ENCODE measurements at regions not wholly inside any gene's neighbourhood (a gene's known extent, or its start where the extent isn't known, plus 50 kb on each side); places are given as distances from the start of the nearest gene placed in this dataset.

DNA sequence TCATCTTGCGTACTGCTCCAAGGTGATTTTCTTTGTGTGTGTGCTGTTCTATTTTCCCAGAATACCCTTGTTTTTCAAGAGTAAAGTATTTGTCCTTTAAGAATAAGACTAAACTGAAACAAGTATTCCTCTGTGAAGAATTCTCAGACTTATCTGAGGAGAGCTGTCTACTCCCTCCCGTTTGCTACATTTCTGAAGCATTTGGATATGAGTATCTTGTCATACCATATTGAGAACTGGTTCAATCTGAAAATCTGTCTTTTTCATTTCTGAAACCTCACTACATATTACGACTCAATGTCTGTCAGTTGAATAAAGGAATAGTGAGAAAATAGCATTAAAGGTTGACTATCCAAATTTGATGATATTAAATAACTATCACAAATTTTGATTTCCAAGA lies 159.4 kb downstream of the PMAIP1 start (continued):
- TF ChIP-seq NR2C2 (CRISPR knock-in tag; IDR thresholded peaks at IDR 0.05; ENCODE audit: borderline replicate concordance) = no peak
- no peak for TF ChIP-seq FOXK1 (CRISPR knock-in tag; IDR thresholded peaks at IDR 0.05; ENCODE audit: borderline replicate concordance, low read depth)

DNA sequence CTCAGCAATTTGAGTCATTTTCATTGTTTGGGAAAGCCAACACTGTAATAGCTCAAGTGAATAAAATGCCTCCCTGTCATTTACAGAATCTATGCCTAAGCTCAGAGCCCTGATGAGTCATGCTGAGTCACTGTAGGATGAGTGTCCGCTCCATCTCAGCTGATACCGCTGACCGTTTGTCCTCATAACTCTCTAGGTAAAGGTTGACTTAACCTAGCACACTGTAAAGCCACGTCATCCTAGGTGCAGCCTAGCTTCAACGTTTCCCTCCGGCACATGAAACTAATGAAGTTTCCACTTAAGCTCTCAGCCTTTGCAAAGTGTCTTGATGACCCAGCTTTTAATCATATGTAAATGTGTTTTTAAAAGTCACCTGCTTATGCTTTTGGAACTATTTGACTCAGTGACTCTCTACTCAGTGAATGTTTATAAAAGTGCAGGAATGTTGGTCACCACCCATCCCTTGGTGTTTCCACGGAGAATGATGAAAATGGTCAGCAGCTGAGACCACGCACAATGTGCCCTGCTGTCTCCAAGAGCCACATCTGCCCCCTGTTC lies 154.0 kb downstream of the PMAIP1 start:
- H2AFZ ChIP-seq (ENCODE audit: low read length) = no peak overlapping the region
- no peaks in the 10 kb centered on the region for H3K36me3 ChIP-seq (replicated peaks in 1 of 2; ENCODE audit: control insufficient read depth in 1 of 2, insufficient read depth in 2 of 2, low read length in 2 of 2)
- H4K20me1 ChIP-seq (ENCODE audit: insufficient read depth, low read length) = no peaks in the 10 kb centered on the region
- no peak overlapping the region for H3K27ac ChIP-seq (ENCODE audit: extremely low read length, insufficient read depth, low read length)
- no peaks in the 10 kb centered on the region for H3K9me3 ChIP-seq (ENCODE audit: low read length)
- 5% methylated on average over 8 of the region's 8 CpGs for WGBS (ENCODE audit: low lambda C conversion rate)
- no peaks in the 10 kb centered on the region for H3K27me3 ChIP-seq (ENCODE audit: control insufficient read depth in 1 of 2, insufficient read depth in 2 of 2, low read length in 2 of 2)
- in situ Hi-C loops (cut with HindIII; ENCODE audit: extremely low pct_ligation_motif_present, low pct_unique_long_range_greater_than_20kb) = no loop called here
- no peaks in the 10 kb centered on the region for H3K79me2 ChIP-seq (ENCODE audit: insufficient read depth, low read length)
- H3K4me1 ChIP-seq (ENCODE audit: insufficient read depth, low read length) = no peaks in the 10 kb centered on the region
- ATAC-seq (peak; percentile 72), DNase-seq (ENCODE audit: low spot score) (peak; percentile 60), FAIRE-seq (no peak)
- H3K4me2 ChIP-seq (ENCODE audit: low read depth, low read length) = no peak overlapping the region
- ChIA-PET CTCF (ENCODE audit: low intra/inter-chr PET ratio, low total read pairs) (no interaction called here), POLR2A (no interaction called here)
- intact Hi-C loops (cut with micrococcal nuclease; ENCODE audit: unreplicated experiment) = no loop called here
- H3K4me3 ChIP-seq (replicated peaks in 1 of 3; ENCODE audit: insufficient read depth in 1 of 3, low read depth in 2 of 3, low read length in 3 of 3) = no peak overlapping the region
- no TSS peak for BruUV-seq (replicated peaks)
- H3K9ac ChIP-seq (ENCODE audit: insufficient read depth, low read depth, low read length) = no peak overlapping the region
- TF ChIP-seq, protein P1, sequence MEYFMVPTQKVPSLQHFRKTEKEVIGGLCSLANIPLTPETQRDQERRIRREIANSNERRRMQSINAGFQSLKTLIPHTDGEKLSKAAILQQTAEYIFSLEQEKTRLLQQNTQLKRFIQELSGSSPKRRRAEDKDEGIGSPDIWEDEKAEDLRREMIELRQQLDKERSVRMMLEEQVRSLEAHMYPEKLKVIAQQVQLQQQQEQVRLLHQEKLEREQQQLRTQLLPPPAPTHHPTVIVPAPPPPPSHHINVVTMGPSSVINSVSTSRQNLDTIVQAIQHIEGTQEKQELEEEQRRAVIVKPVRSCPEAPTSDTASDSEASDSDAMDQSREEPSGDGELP (IDR thresholded peaks at IDR 0.05; ENCODE audit: borderline replicate concordance, low read depth) = peak; percentile 65; the same call in 1 of the 2 replicates
- TF ChIP-seq ZNF678 (CRISPR knock-in tag; IDR thresholded peaks at IDR 0.05) (no peak), KAT7 (CRISPR knock-in tag; IDR thresholded peaks at IDR 0.05; ENCODE audit: borderline replicate concordance) (no peak), FOSL1 (CRISPR knock-in tag; IDR thresholded peaks at IDR 0.05; ENCODE audit: borderline replicate concordance) (peak; percentile 35; the same call in 1 of the 2 replicates), CREB1 (IDR thresholded peaks at IDR 0.05) (peak; percentile 78), CREB1 (CRISPR knock-in tag; IDR thresholded peaks at IDR 0.05) (peak; percentile 35; the same call in 1 of the 2 replicates), ZMAT3 (CRISPR knock-in tag; conservative IDR thresholded peaks at IDR 0.05) (no peak), SNAPC2 (CRISPR knock-in tag; IDR thresholded peaks at IDR 0.05) (no peak), NFE2L2 (IDR thresholded peaks at IDR 0.05; ENCODE audit: low read length) (peak; percentile 81; the same call in 1 of the 2 replicates), PTBP1 (IDR thresholded peaks at IDR 0.05; ENCODE audit: low read depth, low read length, poor library complexity, severe bottlenecking) (no peak), XBP1 (CRISPR knock-in tag; IDR thresholded peaks at IDR 0.05) (peak; percentile 46; the same call in 1 of the 2 replicates), ZNF3 (CRISPR knock-in tag; IDR thresholded peaks at IDR 0.05) (no peak), MAFF (IDR thresholded peaks at IDR 0.05; ENCODE audit: low read depth, low read length) (peak; percentile 79), FOSL2 (CRISPR knock-in tag; IDR thresholded peaks at IDR 0.05) (peak; percentile 94), TCF7L2 (IDR thresholded peaks at IDR 0.05; ENCODE audit: low read depth, low read length) (no peak), ZNF484 (CRISPR knock-in tag; IDR thresholded peaks at IDR 0.05; ENCODE audit: borderline replicate concordance, low read depth) (no peak), NFE2 (CRISPR knock-in tag; IDR thresholded peaks at IDR 0.05) (peak; percentile 65), MAFK (conservative IDR thresholded peaks at IDR 0.05 in 1 of 2, IDR thresholded peaks at IDR 0.05 in 1 of 2; ENCODE audit: low read length in 2 of 2) (peak; percentile 61 to 83), EEA1 (CRISPR knock-in tag; IDR thresholded peaks at IDR 0.05; ENCODE audit: borderline replicate concordance) (no peak)
